Esophagus muscularis mucosa (tissue), 4 donors: ENCODE measurements at regions not wholly inside any gene's neighbourhood (a gene's known extent, or its start where the extent isn't known, plus 50 kb on each side); places are given as distances from the start of the nearest gene placed in this dataset.

Experiments used
- DNase-seq: peaks from one replicate; pipeline ENCODE4 v3.0.0-alpha.2; 2017; ENCODE audit errors: extremely low spot score
- H3K27ac ChIP-seq, 4 donors: fragments of 200-600 bp; sonication (generic); replicated peaks in 1 of 4; 1 replicate in 3 of 4; 2 replicates in 1 of 4; pipeline ENCODE4 v1.5.1; 2016 to 2019; ENCODE audit warnings: mild to moderate bottlenecking in 1 of 4
- H3K27me3 ChIP-seq, 4 donors: fragments of 200-600 bp; sonication (generic); one replicate each; pipeline versions ENCODE4 v1.5.1 to v1.6.0; 2016 to 2019
- H3K36me3 ChIP-seq, 4 donors: fragments of 200-600 bp; sonication (generic); one replicate each; pipeline ENCODE4 v1.5.1; 2016 to 2019
- H3K4me1 ChIP-seq, 4 donors: fragments of 200-600 bp; sonication (generic); one replicate each; pipeline ENCODE4 v1.5.1; 2016 to 2019
- H3K4me3 ChIP-seq, 4 donors: fragments of 200-600 bp; sonication (generic); 1 replicate in 2 of 4; 2 replicates in 2 of 4; pipeline ENCODE4 v1.5.1; 2016 to 2019; ENCODE audit warnings: mild to moderate bottlenecking in 4 of 4, moderate library complexity in 1 of 4
- H3K9me3 ChIP-seq, 4 donors: fragments of 200-600 bp; sonication (generic); 1 replicate in 3 of 4; 2 replicates in 1 of 4; pipeline ENCODE4 v1.5.1; 2016 to 2019
- CTCF ChIP-seq, 3 experiments: fragments of 200-600 bp in 2 of 3; fragments of 450-650 bp in 1 of 3; sonication (generic) in 2 of 3; IDR thresholded peaks; one replicate each; pipeline ENCODE4 v1.5.1; 2017 to 2019; ENCODE audit warnings: antibody characterized with exemption in 3 of 3, mild to moderate bottlenecking in 2 of 3, moderate library complexity in 1 of 3
- EP300 ChIP-seq: sonication (generic); formaldehyde crosslinking; IDR thresholded peaks from one replicate; pipeline ENCODE4 v1.6.1; 2017; ENCODE audit warnings: antibody characterized with exemption
- POLR2A ChIP-seq: fragments of 450-650 bp; IDR thresholded peaks from one replicate; pipeline ENCODE4 v1.6.1; 2017; ENCODE audit warnings: antibody characterized with exemption, moderate library complexity, mild to moderate bottlenecking, low read depth
- POLR2AphosphoS5 ChIP-seq, 2 donors: sonication (generic); formaldehyde crosslinking; IDR thresholded peaks; one replicate each; pipeline ENCODE4 v1.6.1; 2017; ENCODE audit warnings: antibody characterized with exemption in 2 of 2
- WGBS: methylation state at CpG from one replicate; pipeline ENCODE4 v1.1.5; 2018; 5-methylcytosine and 5-hydroxymethylcytosine counted together
- intact Hi-C: fragments of 100-400 bp; cut with DNase I; formaldehyde crosslinking; loops from one replicate; pipeline ENCODE4 v1.15.1; 2023

- no peak for DNase-seq
- Histone ChIP-seq H3K4me1 (peaks cover 0 to 8% (median 0%) of the 10 kb centered on the region in 4 donors), H3K4me3 (no peak overlapping the region), H3K27me3 (no peaks in the 10 kb centered on the region), H3K27ac (no peak overlapping the region), H3K36me3 (no peaks in the 10 kb centered on the region), H3K9me3 (no peaks in the 10 kb centered on the region)
- TF ChIP-seq CTCF (IDR thresholded peaks at IDR 0.05) (no peak), EP300 (no peak), POLR2AphosphoS5 (IDR thresholded peaks at IDR 0.05) (no peak), POLR2A (no peak)
- WGBS, result 69% methylated on average over 1 of the region's 1 CpG
- intact Hi-C loops, result no loop called here
Observed at GRCh38 chr10:121245754-121246153, 352.5 kb downstream of the FGFR2 start.

- intact Hi-C loops, result no loop called here
Observed at GRCh38 chr10:121248266-121248665, 350.0 kb downstream of the FGFR2 start.

DNA sequence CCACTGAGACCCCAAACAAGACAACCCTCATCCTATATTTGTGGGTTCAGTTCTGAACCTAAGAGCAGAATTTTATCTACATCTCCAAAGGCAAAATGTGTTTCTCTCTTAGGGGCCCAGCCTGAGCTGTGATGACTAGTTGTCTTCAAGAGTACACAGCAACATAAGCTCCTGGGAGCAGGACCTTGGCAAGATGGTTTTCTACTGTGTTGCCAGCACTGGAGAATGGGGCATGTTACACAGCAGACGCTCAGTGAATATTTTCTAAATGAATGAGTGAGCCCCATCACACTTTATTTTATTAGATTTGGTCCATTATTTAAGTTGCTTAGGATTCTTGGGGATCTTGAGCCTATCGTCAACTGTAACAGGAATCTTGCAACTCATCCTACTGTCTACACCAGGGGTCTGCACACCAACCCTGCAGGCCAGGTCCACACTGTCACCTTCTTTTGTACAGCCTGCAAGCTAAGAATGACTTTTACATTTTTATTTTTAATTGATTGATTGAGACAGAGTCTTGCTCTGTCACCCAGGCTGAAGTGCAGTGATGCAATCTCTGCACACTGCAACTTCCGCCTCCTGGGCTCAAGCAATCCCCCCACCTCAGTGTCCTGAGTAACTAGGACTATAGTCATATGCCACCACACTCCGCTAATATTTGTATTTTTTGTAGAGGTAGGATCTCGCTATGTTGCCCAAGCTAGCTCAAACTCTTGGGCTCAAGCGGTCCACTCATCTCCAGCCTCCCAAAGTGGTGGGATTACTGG is 347.1 kb downstream of the FGFR2 start:
- no peaks in the 10 kb centered on the region for H3K9me3 ChIP-seq
- 92% methylated on average over 6 of the region's 6 CpGs for WGBS
- TF ChIP-seq POLR2A (no peak), POLR2AphosphoS5 (IDR thresholded peaks at IDR 0.05) (no peak), EP300 (no peak), CTCF (IDR thresholded peaks at IDR 0.05) (no peak)
- no peaks in the 10 kb centered on the region for H3K4me1 ChIP-seq
- DNase-seq, result peak; percentile 88
- no peaks in the 10 kb centered on the region for H3K36me3 ChIP-seq
- no peak overlapping the region for H3K27ac ChIP-seq
- intact Hi-C loops, result no loop called here
- no peak overlapping the region for H3K4me3 ChIP-seq
- H3K27me3 ChIP-seq, result no peaks in the 10 kb centered on the region

More at GRCh38 chr10:121248266-121248665, 350.0 kb downstream of the FGFR2 start:
- no peak overlapping the region for H3K27ac ChIP-seq
- TF ChIP-seq POLR2A (no peak), CTCF (IDR thresholded peaks at IDR 0.05) (no peak), EP300 (no peak), POLR2AphosphoS5 (IDR thresholded peaks at IDR 0.05) (no peak)
- no peaks in the 10 kb centered on the region for H3K36me3 ChIP-seq
- no peaks in the 10 kb centered on the region for H3K4me1 ChIP-seq
- no peaks in the 10 kb centered on the region for H3K9me3 ChIP-seq
- H3K27me3 ChIP-seq, result no peaks in the 10 kb centered on the region
- 83% methylated on average over 6 of the region's 6 CpGs for WGBS
- H3K4me3 ChIP-seq, result no peak overlapping the region
- peak; percentile 45 for DNase-seq

DNA sequence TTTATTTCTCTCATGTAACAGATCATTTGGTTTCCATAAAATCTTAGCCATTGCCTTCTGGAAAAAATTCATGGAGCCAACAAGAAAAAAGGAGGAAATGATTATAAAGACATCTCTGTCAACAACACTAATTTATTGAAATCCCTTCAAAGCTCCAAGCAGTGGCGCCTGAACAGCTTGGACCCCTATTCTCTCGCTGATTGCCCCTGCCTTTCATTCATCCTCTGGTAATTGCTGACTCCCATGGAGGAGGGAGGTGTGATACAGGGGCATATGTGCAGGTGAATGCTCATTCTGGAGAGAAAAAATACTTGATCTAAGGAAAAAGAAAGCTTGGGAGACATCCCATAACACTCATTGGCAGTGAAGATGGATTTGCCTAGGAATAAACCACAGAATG is 345.5 kb downstream of the FGFR2 start:
- Histone ChIP-seq H3K9me3 (no peaks in the 10 kb centered on the region), H3K36me3 (no peaks in the 10 kb centered on the region), H3K4me1 (no peaks in the 10 kb centered on the region), H3K27me3 (no peaks in the 10 kb centered on the region), H3K27ac (no peak overlapping the region), H3K4me3 (no peak overlapping the region)
- intact Hi-C loops, result no loop called here
- TF ChIP-seq POLR2AphosphoS5 (IDR thresholded peaks at IDR 0.05) (no peak), EP300 (no peak), POLR2A (no peak), CTCF (IDR thresholded peaks at IDR 0.05) (no peak)
- WGBS, result 93% methylated on average over 2 of the region's 2 CpGs
- DNase-seq, result peak; percentile 39

- Histone ChIP-seq H3K27me3 (no peaks in the 10 kb centered on the region), H3K36me3 (no peaks in the 10 kb centered on the region), H3K27ac (no peak overlapping the region), H3K9me3 (no peaks in the 10 kb centered on the region), H3K4me1 (peaks cover 0 to 6% (median 5%) of the 10 kb centered on the region in 4 donors), H3K4me3 (no peak overlapping the region)
- intact Hi-C loops, result no loop called here
- 50% methylated on average over 1 of the region's 1 CpG for WGBS
- TF ChIP-seq POLR2AphosphoS5 (IDR thresholded peaks at IDR 0.05), result no peak
- no peak for TF ChIP-seq EP300
- TF ChIP-seq CTCF (IDR thresholded peaks at IDR 0.05), result no peak
- TF ChIP-seq POLR2A, result no peak
- DNase-seq, result no peak
Observed at GRCh38 chr10:121260377-121260776, 337.9 kb downstream of the FGFR2 start.
